H4 (cell line): ENCODE measurements at regions not wholly inside any gene's neighbourhood (a gene's known extent, or its start where the extent isn't known, plus 50 kb on each side); places are given as distances from the start of the nearest gene placed in this dataset.
"Not testable (repeated sequence)": the region's sequence is repeated elsewhere in the genome, so short reads cannot be mapped to it uniquely, and the experiment has no call there.

Source experiments
- DNase-seq: peaks from one replicate; pipeline ENCODE4 v3.0.0-alpha.2; 2015; ENCODE audit warnings: low spot score

DNA sequence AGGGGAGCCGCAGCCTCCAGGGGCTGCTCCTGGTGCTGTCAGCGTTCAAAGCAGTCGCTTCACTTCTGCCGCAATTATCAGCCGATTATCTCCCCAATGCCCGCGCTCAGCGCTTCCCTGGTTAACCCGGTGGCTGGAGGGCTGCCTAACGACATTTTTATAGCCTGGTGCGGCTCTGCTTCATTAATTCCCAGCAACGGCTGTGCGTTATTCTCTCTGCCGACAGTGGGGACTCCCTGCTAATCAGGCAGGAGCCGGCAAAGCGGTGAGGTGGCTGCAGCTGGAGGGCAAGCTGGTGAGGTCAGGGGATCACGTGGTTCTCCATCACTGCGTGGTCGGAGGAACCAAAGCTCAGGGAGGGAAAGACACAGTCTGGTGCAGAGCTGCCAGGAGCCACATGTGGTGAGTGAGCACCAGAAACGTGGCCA is 62.9 kb downstream of the GLRX5 start:
- DNase-seq, result peak; percentile 17

DNA sequence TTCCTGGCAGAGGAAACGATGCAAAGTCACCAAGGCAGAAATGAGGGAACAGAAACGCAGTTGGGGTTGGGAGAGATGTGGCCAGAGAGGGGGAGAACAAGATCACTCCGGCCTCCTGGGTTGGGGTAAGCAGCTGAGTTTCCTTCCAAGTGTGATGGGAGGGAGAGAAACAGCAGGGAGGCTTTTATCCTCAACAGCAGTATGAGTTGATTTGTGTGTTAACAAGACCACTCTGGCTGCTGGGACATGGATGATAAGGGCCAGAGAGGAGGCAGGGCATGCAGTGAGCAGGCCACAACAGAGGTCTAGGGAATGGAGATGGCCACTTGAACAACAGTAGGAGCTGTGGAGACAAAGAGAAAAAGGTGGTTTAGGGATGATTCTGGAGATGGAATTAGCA is 66.8 kb downstream of the GLRX5 start:
- no peak for DNase-seq

GRCh38 chr14:95603415-95603814 is 68.6 kb downstream of the GLRX5 start:
- DNase-seq, result no peak

- no peak for DNase-seq
These were observed 71.4 kb downstream of the GLRX5 start for GRCh38 chr14:95606266-95606665.

- no peak for DNase-seq
These were observed 73.9 kb downstream of the GLRX5 start for GRCh38 chr14:95608637-95609235.

DNA sequence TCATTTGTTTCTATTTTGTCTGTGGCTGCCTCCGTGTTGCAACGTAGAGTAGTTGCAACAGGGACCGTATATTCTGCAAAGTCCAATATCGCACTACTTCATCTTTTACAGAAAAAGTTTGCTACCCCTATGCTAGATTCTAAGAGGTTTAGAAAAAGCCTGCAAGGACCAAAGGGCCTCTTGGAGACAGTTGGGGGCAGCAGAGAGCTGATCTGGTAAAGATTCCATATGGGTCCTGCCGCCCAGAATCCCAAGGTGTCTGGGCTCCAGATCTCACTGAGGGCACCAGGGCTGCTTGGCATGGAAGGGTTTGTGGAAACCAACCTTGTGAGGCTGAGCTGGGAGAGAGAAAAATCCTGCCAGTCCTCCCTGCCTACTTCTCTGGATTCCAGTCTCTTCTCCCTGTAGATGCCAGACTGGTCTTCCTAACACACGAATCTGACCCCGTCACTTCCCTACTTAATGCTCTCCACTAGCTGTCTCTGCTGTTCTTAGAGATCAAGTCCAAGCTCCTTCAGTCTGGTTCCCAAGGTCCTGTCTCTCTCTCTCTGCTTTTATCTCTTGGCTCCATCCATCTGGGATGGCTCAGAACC is 74.6 kb downstream of the GLRX5 start:
- peak; percentile 39 for DNase-seq

GRCh38 chr14:95611293-95611880 is 74.8 kb upstream of the TCL1B start:
- no peak for DNase-seq

DNA sequence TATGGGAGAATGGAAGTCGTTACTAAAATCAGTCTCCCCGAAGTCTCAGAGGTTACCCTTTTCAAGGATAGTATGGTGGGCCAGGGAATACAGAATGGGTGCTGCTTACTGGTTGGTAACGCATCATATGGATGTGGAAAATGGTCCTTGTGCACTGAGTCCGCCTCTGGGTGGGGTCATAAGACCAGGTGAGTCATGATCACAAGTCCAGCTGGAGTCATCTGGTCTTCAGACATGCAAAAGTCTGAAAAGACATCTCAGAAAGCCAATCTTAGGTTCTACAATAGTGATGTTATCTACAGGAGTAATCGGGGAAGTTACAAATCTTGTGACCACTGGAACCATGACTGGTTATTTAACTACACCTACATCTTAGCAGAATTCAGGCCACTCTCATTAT is 71.9 kb upstream of the TCL1B start:
- DNase-seq, result no peak

GRCh38 chr14:95616745-95617144 is 69.5 kb upstream of the TCL1B start:
- DNase-seq, result no peak

DNA sequence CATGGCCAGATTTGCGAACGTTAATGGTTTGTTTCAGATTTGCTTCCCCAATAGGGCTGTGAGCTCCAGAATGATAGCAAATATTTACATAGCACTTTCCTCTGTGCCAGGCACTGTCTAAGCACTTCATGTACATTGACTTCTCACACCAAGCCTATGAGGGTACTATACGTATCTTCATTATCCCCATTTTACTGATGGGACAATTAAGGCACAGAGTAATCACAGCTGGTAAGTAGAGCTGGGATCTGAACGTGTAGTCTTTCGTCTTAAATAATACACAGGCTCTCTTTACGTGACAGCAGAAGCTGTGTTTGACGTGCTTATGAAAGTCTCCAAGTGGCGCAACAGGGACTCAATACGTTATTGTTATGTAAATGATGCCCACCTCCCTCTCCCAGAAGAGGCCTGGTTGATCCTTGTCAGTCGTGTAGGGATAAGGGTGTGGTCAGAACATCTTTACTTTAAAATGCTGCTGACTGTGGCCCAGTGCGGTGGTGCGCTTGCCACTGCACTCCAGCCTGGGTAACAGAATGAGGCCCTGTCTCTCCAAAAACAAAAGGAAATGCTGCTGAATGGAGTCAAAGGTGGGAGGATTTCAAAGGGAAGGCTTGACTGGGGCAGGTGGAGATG is 66.3 kb upstream of the TCL1B start:
- DNase-seq, result no peak

DNA sequence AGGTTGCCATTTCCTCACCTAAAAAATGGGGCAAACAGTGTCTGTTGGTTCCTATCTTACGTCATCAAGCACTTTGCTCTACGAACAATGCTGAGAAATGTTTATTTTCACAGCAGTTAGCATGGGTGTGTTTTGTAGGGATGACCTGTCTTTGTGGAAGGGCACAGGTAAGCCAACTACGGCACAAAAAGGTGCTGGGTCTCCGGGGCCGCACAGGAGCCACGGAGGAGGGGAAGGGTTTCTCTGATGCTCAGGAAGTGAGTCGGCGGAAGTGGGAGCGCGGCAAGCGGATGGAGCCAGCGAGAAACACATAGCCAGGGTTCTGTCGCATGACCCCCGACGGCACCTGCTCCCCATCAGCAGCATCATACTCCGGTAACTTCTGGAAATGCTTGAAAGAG is 65.6 kb upstream of the TCL1B start:
- peak; percentile 60 for DNase-seq

GRCh38 chr14:95623195-95623594 is 63.0 kb upstream of the TCL1B start:
- no peak for DNase-seq

GRCh38 chr14:95625710-95626109 is 60.5 kb upstream of the TCL1B start:
- not testable (repeated sequence) for DNase-seq

- DNase-seq, result no peak
These were observed 51.2 kb upstream of the TCL1B start for GRCh38 chr14:95635051-95635450.
